HG02870 (cell line): ENCODE measurements at regions not wholly inside any gene's neighbourhood (a gene's known extent, or its start where the extent isn't known, plus 50 kb on each side); places are given as distances from the start of the nearest gene placed in this dataset.

Experiments
- ATAC-seq: cut with Tn5 transposase; IDR thresholded peaks from one replicate; pipeline ENCODE4 v1.9.1; 2021; ENCODE audit warnings: mild to moderate bottlenecking, moderate library complexity; ENCODE audit not compliant: unreplicated experiment

DNA sequence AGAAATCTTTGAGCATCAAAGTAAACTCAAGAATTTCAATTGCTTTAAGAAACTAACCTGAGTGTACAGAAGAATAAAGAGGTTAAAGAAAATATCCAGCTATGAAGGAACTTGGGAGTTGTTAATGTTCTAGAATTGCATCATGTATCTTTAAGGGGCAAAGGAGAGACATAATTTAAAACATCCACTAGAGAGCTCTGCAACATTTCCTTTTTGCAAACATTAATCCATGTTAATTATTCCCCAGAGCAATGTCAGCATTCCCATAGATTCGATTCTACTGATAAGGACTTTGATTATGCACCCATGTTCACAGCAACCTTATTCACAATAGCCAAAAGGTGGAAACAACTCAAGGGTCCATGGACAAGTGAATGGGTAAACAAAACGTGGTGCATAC, 80.2 kb upstream of the SORBS2 start:
- no peak for ATAC-seq

DNA sequence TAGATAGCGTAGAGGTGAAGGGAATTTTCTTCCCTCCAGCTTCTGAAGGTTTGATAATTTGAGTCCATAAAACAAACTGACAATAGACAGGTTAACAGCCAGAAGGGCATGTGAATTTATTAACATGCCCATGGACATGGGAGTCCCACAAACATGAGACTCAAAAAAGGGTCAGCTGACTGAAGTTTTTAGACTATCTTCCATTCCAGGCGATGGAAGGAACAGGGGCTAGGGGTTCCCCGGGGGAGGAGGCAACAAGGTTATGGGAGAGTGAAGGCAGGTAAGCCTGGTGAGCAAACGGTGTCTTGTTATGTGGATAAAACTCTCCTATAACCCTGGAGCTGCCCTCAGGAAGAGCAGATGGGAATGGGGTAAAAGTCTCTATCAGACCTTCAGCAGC, 81.5 kb upstream of the SORBS2 start:
- no peak for ATAC-seq

DNA sequence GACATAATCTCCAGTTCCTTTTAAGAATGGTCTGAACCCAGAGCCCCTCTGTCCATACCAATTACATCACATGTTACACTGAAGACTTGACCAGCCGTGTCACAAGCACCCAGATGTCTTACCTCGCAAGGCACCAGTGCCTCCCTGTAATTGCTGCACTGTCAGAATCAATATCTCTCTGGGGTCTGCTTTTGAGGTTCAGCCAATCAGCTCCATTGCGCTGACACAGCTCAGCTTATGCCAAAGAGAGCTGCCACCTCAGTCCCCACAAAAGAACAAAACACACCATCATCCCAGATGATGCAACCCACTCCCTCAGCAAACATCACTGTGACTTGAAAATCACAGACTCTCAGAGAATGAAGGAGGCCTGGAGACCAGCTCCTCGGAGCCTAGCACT, 82.5 kb upstream of the SORBS2 start:
- no peak for ATAC-seq

DNA sequence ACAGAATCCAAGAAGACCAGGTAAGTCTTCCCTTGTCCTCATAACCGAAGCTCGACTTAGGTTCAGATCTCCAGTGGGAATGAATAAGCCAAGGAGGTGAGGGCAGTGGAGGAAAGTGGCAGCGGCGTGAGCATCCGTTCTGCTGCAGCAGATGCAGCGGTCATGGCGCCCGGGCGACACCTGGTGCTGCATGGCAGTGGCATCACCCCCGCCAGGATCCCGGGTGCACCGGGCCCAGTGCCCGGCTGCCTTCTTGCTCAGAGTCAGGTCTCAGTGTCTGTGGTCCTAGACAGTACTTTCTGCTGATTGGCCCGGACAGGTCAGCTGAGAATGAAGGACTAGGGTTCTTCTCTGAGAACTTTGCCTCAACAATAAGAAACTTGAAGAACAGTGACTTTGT, 83.4 kb upstream of the SORBS2 start:
- no peak for ATAC-seq

DNA sequence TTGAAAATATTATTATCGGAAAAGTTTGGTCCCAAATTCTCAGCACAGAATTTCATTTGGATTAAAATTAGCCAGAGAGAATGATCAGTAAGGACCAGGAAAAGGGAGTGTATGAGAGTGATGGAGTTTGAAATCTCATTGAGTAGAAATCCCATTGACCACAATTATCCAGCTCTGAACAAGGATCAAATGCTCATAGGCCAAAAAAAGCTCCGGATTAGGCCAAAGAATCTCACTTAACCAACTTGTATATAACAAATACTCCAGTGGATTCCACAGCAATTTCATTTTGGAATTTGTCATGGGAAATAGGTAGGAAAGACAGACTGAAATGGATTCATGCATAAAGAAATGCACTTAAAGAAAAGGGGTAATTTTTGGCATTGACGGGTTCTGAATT, 83.9 kb upstream of the SORBS2 start:
- ATAC-seq: no peak

DNA sequence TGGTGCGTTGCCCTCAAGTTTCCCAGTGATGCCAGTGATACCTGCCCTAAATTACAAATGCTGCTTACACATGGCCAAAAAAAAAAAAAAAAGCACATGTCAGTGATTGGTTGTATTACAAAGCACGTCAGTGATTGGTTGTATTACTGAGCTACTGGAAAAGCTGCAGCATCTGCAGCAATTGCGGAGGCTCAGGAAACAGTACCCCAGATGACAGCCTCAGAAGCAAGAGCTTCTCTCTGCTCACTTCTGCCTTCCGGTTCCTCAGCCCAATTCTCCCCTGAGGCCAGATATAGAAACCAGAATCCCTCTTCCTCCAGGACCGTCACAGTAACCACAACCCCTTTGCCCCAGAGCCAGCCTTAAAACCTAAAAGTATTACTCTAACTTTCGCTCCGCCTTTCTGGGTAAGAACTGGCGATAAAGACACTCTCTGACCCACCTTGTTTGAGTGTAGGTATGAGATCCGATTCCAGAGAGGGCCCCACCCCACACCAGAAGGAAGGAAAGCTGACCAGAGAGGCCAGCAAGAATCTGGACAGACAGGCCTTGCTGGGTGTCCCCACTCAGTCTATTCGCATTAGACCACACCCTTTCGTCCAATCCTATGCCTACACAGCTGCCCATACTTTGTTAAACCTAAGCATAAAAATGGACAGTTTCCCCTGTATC, 85.0 kb upstream of the SORBS2 start:
- peak; percentile 45 for ATAC-seq

DNA sequence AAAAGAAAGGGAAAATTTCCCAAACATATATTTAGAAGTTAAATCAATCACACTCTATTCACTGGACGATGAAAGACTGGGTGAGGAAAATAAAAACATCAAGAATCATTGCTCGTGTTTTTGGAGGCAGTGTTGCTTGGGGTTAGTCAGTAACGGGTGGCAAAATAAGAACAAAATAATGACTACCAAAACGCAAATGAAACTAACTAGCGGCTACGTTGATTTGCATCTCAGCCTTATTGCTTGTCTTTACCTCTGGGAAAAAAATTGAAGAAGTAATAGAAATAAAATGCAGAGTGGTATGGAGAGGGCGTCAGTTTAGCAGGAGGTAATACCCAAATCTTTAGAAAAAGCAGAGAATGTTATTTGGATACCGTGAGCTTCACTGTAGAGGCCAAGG, 86.4 kb upstream of the SORBS2 start:
- ATAC-seq: peak; percentile 50

DNA sequence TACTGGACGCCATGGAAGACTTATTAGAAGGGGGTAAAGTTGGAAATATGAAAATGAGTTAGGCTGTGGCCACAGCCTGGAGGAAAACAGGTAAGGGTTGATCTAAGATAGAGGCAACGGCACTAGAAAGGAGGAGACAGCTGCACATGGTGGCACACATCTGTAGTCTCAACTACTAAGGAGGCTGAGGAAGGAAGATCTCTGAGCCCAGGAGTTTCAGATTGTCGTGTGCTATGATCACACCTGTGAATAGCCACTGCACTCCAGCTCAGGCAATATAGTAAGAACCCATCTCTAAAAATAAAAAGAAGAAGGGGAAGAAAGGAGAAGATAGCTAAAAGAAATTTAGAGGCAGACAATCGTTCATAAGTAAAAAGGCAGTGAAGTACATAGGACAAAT, 87.8 kb upstream of the SORBS2 start:
- ATAC-seq: no peak

DNA sequence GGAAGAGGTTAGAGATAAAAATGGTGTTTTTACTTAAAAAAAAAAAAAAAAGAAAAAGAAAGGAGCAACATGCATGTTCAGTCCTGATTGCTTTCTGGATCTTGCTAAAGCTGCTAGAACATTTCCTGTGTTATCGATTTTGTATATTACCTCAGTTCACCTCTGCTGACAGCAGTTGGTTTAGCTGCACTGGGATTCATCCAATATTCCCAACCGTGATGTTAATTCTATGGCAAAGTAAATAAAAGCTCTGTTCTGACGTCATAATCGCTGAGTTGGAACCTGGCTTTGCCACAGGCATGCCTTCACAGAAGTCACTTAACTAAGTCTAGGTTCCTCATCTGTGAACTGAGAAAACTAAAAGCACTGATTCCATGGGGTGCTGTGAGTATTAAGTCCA, 90.7 kb upstream of the SORBS2 start:
- no peak for ATAC-seq

DNA sequence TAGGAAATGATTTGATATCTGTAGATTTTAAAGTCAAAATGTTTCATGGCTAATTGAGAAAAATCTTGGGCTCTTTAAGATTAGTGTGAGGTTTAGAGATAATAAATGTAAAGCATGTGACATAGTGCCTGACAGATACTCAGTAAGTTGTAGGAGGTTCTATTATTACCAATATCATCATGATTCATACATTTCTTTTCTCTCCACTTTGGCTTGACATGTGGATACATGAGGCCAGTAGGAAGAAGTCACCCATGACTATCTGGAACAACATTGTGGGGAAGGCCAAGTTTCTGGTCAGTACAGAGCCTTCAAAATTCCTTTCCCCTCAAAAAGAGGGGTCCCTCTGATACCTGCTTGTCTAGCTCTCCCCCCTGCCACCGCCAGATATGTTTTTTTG, 91.2 kb upstream of the SORBS2 start:
- no peak for ATAC-seq

DNA sequence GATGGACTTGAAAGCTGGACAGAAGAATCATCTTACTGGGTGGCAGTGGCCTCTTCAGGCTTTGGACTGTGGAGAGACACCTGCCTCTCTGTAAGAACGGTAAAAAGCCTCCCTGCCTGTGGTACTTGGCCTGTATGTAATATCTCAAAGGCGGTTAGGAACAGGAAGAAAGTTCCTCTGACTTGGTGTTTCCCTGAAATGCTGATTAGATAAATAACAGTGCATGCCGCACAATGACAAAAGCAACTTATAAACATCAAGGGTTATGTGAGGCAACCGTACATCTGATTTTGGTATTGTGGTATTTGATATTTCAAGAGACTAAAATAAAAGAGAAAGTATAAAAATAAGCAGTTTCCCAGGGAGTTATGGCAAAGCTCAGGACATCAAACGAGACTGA, 92.4 kb upstream of the SORBS2 start:
- no peak for ATAC-seq

DNA sequence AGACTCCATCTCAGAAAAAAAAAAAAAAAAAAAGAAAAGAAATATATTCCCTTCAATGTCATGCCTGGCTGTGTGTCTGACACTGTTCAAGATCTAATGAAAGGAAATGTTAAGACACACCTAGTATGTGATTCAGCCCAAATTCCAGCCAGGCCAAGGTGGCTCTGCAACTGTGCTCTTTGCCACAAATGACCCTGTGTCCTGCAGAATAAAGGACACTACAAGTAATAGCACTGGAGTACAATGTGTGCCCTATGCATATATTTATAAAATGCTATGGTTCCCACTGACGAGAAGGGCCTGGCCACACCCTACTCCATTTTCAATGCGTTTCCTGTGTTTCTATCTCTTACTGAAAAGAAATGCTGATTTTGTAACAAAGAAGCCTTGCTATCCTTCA, 98.0 kb upstream of the SORBS2 start:
- no peak for ATAC-seq

DNA sequence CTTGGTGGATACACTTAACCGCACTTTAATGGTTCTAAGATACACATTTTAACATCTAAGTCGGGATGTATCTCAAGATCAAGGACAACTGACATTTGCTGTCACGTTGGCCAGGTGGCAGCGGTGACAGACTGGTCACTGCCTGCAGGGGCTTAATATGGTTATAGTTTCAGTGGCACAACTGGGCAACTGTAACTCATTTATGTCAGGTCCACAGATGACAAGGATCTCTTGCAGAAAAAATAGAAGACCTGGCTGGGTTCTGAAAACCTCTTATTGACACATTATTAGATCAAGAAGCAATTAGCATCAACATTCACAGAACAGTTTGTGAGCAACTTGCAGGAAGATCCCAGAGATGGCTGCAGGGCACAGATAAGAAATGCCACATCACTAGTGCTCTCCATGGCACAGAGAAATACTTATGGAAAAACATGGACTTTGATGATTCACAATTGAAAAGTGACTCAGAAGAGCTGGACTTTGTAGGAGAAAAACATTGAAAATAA, 99.6 kb upstream of the SORBS2 start:
- ATAC-seq: no peak

DNA sequence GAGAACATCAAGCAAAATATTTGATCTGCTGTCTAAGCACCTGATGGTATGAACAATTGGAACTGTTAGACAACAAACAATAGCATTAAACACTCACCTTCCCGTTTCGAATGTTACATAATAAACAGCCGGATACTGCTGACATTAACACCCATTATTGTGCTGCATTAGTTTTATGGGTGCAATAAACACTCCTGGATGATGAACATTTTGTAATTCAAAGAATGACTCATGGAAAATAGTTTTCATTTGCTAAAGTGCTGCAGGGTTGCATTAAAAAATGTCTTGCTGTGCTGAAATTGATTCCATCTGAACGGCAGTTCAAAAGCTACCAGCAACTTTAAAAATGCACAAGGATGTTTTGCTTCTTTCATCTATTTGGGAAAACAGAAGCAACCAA, 100.8 kb upstream of the SORBS2 start:
- ATAC-seq: no peak

DNA sequence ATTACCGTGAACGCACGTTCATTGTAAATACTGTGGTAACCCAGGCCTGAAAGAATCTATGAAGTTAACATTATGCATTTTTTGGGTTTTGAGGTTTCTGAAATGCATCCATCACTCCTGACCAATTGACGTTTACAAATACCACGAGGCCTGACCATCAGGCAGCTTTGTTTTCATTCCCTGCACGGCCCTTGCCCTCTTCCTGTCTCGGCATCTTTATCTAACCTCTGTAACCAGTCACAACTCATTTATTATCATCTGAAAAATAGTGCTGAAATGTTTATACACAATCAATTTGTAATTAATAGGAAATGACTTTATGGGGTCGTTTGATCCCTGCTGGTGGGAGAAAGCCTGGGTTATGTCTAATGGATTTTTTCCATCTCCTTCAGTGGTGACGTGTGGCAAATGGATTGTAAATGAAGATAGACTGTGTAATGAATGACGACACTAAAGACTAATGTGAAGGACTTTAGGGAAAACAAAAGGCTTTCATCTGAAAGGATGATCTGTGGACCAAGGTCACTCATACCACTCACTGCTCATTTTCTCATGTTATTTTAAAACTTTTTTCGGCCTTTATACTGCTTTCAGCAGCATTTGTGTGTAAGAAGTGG, 102.7 kb upstream of the SORBS2 start:
- ATAC-seq: no peak

DNA sequence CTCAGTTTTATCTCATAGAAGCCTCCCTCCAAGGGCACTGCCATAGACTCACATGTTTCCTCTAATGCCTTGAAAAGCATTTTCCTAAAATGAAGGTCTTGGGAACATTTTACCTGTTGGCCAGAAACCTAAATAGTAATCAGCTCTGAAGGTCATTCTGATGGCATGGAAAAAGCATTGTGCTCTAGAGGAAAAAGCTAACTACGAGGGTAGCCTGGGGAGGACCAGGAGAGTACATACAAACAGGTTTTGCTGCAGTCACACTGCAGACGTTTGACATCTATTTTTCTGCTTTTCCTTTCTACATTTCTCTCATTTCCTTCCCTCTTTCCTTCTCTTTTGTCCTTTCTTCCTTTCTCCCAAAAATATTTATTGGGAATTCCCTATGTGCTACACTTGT, 103.3 kb upstream of the SORBS2 start:
- no peak for ATAC-seq

DNA sequence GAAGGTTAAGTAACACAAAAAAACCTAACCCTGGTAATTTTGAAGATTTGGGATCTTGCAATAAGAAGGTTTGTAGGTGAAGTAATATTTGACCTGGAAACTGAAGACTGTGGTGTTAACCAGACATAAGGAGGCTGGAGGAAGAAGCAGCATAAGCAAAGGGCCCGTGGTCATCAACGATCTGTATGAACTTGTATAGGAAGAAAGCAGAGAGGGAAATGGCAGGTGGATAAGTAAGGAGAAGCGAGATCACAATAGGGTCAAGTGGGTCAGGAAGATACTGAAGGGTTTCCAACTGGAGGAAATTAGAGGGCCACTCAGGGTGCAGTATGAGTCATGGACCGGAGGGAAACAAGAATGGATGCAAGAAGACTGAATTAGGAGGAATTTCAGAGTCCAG, 103.8 kb upstream of the SORBS2 start:
- ATAC-seq: no peak

DNA sequence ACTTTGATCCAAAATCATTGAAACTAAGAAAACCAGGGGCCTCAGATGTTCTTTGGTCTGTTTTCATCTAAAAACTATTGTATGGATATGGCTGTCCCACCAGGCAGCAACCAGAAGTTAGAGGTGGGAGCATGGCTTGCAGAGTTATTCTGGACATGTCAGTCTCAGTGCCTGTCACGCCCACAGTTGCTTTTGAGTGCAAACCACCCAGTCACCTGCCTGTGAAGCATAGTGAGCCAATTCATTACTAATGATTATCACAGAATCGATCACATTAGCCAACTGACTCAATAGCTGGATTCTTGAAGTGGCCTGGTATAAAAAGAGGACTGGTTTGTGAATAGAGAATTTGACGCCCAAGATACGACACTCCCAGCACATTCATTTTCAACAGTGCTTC, 104.2 kb upstream of the SORBS2 start:
- no peak for ATAC-seq

DNA sequence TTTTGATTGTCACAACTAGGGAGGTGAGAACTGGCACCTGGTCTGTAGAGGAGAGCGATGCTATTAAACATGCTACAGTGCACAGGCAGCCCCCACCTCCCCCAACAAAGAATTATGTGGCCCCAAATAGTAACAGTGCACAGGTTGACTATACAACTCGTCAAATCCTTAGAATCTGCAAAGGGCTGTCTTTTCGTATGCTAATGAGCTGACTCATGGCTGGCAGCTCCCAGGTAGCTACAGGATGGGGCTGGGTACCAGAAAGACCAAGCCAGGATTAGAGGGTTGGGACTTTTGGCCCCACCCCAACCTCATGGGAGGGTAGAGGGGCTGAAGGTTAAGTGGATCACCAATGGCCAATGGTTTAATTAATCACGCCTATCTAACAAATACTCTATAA, 104.7 kb upstream of the SORBS2 start:
- ATAC-seq: no peak

DNA sequence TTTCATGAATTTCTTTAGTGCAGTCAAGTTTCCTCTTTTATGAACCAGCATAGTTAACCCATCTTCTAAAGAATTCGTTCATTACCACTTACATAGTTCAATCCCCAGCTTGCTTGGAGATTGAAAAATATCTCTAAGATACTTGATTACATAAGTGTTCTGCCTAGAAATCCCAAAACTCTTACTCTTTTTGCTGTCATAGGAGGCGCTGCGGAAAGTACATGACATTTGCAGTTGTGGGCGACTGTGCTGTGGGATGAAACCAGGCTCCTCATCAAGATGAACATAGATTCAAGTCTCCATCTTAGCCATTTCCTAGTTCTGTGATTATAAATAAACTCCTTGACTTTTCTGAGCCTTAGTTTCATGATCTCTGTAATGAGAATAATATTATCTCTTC, 107.1 kb upstream of the SORBS2 start:
- ATAC-seq: no peak

DNA sequence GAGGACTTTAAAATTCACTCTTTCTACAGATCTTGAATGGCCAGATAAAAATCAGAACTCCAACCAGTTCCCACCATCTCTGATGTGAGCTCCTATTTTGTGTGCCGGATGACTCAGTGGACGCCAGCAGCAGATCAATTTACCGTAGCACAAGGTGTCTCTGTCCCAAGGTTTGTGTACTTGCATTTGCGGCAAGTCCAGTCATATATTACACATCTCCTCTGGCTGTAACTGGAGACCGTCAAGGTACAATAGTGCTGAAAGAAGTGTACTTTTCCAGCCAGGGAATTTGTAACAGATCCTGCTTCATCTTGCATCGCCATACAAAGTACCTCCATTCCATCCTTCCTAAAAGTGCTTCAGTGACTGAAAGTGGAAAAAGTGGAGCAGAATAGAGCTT, 108.2 kb upstream of the SORBS2 start:
- ATAC-seq: no peak

DNA sequence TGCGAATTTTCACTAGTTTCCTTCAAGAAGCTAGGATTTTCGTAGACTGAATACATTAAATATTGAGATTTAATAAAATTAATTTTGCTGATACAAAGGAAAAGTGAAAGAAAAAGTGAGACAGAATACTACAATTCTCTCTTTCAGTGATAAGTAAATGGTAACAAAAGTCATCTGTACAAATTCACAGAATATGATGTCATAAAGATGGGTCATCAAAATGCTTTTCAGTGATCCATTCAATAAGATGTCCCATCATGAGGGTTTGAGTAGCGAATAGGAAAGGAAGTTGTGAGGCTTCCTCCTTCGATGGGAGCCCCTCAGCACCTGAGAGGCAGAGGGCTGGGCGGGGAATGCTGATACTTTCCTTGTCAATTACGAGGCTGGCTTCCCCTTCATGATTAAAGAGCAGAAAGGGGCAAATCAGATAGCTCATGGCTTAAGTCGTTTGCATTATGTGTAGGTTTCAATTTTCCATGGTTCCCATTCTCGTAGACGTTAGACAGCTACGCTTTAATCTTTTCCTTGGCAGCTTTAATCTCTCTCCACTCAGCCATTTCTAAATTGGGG, 108.8 kb upstream of the SORBS2 start:
- ATAC-seq: no peak
